ENCODE measurements at regions not wholly inside any gene's neighbourhood (a gene's known extent, or its start where the extent isn't known, plus 50 kb on each side); places are given as distances from the start of the nearest gene placed in this dataset.

GRCh38 chr5:10059980-10060379 is 189.7 kb downstream of the ATPSCKMT start (continued):
- TF ChIP-seq HNRNPLL (IDR thresholded peaks at IDR 0.05; ENCODE audit: low read depth, low read length, poor library complexity, severe bottlenecking) (no peak), TCF7L2 (IDR thresholded peaks at IDR 0.05; ENCODE audit: low read depth, low read length) (no peak), CCDC6 (CRISPR knock-in tag; IDR thresholded peaks at IDR 0.05) (no peak), ZNF343 (CRISPR knock-in tag; IDR thresholded peaks at IDR 0.05) (no peak), SRY (CRISPR knock-in tag; IDR thresholded peaks at IDR 0.05) (no peak), NCOA1 (CRISPR knock-in tag; IDR thresholded peaks at IDR 0.05) (no peak)

DNA sequence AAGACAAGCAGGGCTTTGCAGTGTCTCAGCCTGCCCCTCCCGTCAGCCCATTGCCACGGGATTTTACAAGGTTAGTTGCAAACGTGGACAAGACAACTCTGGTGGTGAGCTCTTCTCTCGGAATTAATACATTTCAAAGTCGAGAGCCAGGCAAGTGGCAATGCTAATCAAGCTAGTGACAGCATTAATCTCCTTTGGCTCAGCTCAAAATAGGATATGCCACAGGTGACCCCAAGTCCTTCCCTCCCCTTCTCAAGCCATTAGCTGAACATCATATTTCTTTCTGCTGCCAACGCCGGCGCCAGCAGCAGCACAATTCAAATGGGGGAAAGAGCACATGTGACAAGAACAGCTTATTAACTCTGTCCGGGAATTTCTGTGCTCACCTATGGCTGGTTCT is 190.1 kb downstream of the ATPSCKMT start:
- in situ Hi-C loops (cut with HindIII; ENCODE audit: extremely low pct_ligation_motif_present, low pct_unique_long_range_greater_than_20kb), result no loop called here
- Histone ChIP-seq H4K20me1 (ENCODE audit: insufficient read depth, low read length) (no peaks in the 10 kb centered on the region), H3K27ac (ENCODE audit: extremely low read length, insufficient read depth, low read length) (no peak overlapping the region), H3K36me3 (replicated peaks in 1 of 2; ENCODE audit: control insufficient read depth in 1 of 2, insufficient read depth in 2 of 2, low read length in 2 of 2) (no peaks in the 10 kb centered on the region), H3K27me3 (ENCODE audit: control insufficient read depth in 1 of 2, insufficient read depth in 2 of 2, low read length in 2 of 2) (peaks cover 0 to 11% of the 10 kb centered on the region in 2 experiments; a peak in 2 of 5 replicates), H2AFZ (ENCODE audit: low read length) (no peak overlapping the region), H3K4me1 (ENCODE audit: insufficient read depth, low read length) (no peaks in the 10 kb centered on the region), H3K4me3 (replicated peaks in 1 of 3; ENCODE audit: insufficient read depth in 1 of 3, low read depth in 2 of 3, low read length in 3 of 3) (no peak overlapping the region), H3K9ac (ENCODE audit: insufficient read depth, low read depth, low read length) (no peak overlapping the region), H3K79me2 (ENCODE audit: insufficient read depth, low read length) (no peaks in the 10 kb centered on the region), H3K9me3 (ENCODE audit: low read length) (no peaks in the 10 kb centered on the region), H3K4me2 (ENCODE audit: low read depth, low read length) (no peak overlapping the region)
- 5% methylated on average over 7 of the region's 9 CpGs for WGBS (ENCODE audit: low lambda C conversion rate)
- DNase-seq (ENCODE audit: low spot score) (no peak), ATAC-seq (no peak), FAIRE-seq (no peak)
- BruUV-seq (replicated peaks), result no TSS peak
- intact Hi-C loops (cut with micrococcal nuclease; ENCODE audit: unreplicated experiment), result no loop called here
- ChIA-PET CTCF (ENCODE audit: low intra/inter-chr PET ratio, low total read pairs) (no interaction called here), POLR2A (no interaction called here)
- TF ChIP-seq ZBTB7B (CRISPR knock-in tag; IDR thresholded peaks at IDR 0.05), result no peak
- TF ChIP-seq ZNF367 (CRISPR knock-in tag; IDR thresholded peaks at IDR 0.05; ENCODE audit: borderline replicate concordance), result no peak
- TF ChIP-seq WIZ (CRISPR knock-in tag; IDR thresholded peaks at IDR 0.05), result no peak
- no peak for TF ChIP-seq MEF2D (CRISPR knock-in tag; IDR thresholded peaks at IDR 0.05)
- no peak for TF ChIP-seq PATZ1 (CRISPR knock-in tag; IDR thresholded peaks at IDR 0.05)
- TF ChIP-seq, protein P1, sequence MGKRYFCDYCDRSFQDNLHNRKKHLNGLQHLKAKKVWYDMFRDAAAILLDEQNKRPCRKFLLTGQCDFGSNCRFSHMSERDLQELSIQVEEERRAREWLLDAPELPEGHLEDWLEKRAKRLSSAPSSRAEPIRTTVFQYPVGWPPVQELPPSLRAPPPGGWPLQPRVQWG (CRISPR knock-in tag; IDR thresholded peaks at IDR 0.05; ENCODE audit: borderline replicate concordance, low read depth), result no peak
- TF ChIP-seq AKAP8 (CRISPR knock-in tag; IDR thresholded peaks at IDR 0.05), result no peak
- TF ChIP-seq ZNF414 (CRISPR knock-in tag; IDR thresholded peaks at IDR 0.05), result no peak
- TF ChIP-seq, protein P2, sequence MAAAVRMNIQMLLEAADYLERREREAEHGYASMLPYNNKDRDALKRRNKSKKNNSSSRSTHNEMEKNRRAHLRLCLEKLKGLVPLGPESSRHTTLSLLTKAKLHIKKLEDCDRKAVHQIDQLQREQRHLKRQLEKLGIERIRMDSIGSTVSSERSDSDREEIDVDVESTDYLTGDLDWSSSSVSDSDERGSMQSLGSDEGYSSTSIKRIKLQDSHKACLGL (CRISPR knock-in tag; IDR thresholded peaks at IDR 0.05), result no peak
- no peak for TF ChIP-seq PRMT3 (CRISPR knock-in tag; IDR thresholded peaks at IDR 0.05; ENCODE audit: borderline replicate concordance, low read depth)
- TF ChIP-seq, protein P3, sequence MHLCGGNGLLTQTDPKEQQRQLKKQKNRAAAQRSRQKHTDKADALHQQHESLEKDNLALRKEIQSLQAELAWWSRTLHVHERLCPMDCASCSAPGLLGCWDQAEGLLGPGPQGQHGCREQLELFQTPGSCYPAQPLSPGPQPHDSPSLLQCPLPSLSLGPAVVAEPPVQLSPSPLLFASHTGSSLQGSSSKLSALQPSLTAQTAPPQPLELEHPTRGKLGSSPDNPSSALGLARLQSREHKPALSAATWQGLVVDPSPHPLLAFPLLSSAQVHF (CRISPR knock-in tag; IDR thresholded peaks at IDR 0.05), result no peak
- TF ChIP-seq ZNF777 (CRISPR knock-in tag; IDR thresholded peaks at IDR 0.05), result no peak
